ENCODE measurements at regions not wholly inside any gene's neighbourhood (a gene's known extent, or its start where the extent isn't known, plus 50 kb on each side); places are given as distances from the start of the nearest gene placed in this dataset.

DNA sequence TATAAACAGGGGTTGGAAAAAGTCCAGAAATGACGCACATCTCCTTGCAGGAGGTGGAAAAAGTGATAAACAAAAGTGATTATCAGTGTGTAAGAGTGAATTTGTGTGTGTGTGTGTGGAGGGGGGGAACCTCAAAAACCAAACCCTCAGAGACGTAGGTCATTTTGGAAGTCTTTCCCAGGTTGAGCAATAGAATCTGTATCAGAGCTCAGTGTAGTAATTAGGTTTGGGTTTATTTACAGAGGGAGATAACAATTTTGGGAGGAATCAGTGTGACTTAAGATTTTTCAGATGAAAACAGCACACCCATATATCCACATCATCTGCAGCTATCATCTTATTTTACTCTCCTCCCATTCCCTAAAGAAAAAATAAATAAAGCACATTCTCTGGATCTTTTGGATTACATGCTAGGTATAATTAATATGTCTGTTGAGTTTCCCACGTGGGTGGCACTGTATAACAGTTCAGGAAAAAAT is 406.4 kb downstream of the FGF9 start (continued):
- TF ChIP-seq, protein P1, sequence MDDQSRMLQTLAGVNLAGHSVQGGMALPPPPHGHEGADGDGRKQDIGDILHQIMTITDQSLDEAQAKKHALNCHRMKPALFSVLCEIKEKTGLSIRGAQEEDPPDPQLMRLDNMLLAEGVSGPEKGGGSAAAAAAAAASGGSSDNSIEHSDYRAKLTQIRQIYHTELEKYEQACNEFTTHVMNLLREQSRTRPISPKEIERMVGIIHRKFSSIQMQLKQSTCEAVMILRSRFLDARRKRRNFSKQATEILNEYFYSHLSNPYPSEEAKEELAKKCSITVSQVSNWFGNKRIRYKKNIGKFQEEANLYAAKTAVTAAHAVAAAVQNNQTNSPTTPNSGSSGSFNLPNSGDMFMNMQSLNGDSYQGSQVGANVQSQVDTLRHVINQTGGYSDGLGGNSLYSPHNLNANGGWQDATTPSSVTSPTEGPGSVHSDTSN (CRISPR knock-in tag; IDR thresholded peaks at IDR 0.05): no peak
- TF ChIP-seq, protein P2, sequence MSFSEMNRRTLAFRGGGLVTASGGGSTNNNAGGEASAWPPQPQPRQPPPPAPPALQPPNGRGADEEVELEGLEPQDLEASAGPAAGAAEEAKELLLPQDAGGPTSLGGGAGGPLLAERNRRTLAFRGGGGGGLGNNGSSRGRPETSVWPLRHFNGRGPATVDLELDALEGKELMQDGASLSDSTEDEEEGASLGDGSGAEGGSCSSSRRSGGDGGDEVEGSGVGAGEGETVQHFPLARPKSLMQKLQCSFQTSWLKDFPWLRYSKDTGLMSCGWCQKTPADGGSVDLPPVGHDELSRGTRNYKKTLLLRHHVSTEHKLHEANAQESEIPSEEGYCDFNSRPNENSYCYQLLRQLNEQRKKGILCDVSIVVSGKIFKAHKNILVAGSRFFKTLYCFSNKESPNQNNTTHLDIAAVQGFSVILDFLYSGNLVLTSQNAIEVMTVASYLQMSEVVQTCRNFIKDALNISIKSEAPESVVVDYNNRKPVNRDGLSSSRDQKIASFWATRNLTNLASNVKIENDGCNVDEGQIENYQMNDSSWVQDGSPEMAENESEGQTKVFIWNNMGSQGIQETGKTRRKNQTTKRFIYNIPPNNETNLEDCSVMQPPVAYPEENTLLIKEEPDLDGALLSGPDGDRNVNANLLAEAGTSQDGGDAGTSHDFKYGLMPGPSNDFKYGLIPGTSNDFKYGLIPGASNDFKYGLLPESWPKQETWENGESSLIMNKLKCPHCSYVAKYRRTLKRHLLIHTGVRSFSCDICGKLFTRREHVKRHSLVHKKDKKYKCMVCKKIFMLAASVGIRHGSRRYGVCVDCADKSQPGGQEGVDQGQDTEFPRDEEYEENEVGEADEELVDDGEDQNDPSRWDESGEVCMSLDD (tag by site-specific recombination; IDR thresholded peaks at IDR 0.05): 0 out of 2 replicates have a peak, but pooled peaks have one; percentile 43
- TF ChIP-seq ZBTB21 (tag by site-specific recombination; IDR thresholded peaks at IDR 0.05) (0 out of 2 replicates have a peak, but pooled peaks have one; percentile 11), SP7 (tag by site-specific recombination; IDR thresholded peaks at IDR 0.05) (peak; percentile 51; the same call in 1 of the 2 replicates), ZEB2 (tag by site-specific recombination; IDR thresholded peaks at IDR 0.05) (no peak), GLI2 (tag by site-specific recombination; IDR thresholded peaks at IDR 0.05; ENCODE audit: borderline replicate concordance, low read depth) (no peak), ZNF768 (tag by site-specific recombination; IDR thresholded peaks at IDR 0.05) (no peak), ZNF175 (tag by site-specific recombination; IDR thresholded peaks at IDR 0.05) (no peak), HOXC10 (CRISPR knock-in tag; IDR thresholded peaks at IDR 0.05) (no peak), ZBTB20 (tag by site-specific recombination; IDR thresholded peaks at IDR 0.05) (no peak; the same call in 1 of the 2 replicates), ZNF433 (tag by site-specific recombination; IDR thresholded peaks at IDR 0.05; ENCODE audit: low read depth) (no peak), ZNF274 (IDR thresholded peaks at IDR 0.05; ENCODE audit: low read length) (no peak), ZNF274 (tag by site-specific recombination; IDR thresholded peaks at IDR 0.05; ENCODE audit: borderline replicate concordance) (no peak), ZNF223 (tag by site-specific recombination; IDR thresholded peaks at IDR 0.05) (no peak), TCF7L2 (IDR thresholded peaks at IDR 0.05; ENCODE audit: borderline replicate concordance, low read depth, low read length) (no peak), ZBTB1 (tag by site-specific recombination; IDR thresholded peaks at IDR 0.05) (no peak), ZNF549 (tag by site-specific recombination; IDR thresholded peaks at IDR 0.05) (no peak), ZNF530 (tag by site-specific recombination; IDR thresholded peaks at IDR 0.05; ENCODE audit: low read depth) (no peak), FEZF1 (tag by site-specific recombination; IDR thresholded peaks at IDR 0.05) (no peak)
- TF ChIP-seq, protein P3, sequence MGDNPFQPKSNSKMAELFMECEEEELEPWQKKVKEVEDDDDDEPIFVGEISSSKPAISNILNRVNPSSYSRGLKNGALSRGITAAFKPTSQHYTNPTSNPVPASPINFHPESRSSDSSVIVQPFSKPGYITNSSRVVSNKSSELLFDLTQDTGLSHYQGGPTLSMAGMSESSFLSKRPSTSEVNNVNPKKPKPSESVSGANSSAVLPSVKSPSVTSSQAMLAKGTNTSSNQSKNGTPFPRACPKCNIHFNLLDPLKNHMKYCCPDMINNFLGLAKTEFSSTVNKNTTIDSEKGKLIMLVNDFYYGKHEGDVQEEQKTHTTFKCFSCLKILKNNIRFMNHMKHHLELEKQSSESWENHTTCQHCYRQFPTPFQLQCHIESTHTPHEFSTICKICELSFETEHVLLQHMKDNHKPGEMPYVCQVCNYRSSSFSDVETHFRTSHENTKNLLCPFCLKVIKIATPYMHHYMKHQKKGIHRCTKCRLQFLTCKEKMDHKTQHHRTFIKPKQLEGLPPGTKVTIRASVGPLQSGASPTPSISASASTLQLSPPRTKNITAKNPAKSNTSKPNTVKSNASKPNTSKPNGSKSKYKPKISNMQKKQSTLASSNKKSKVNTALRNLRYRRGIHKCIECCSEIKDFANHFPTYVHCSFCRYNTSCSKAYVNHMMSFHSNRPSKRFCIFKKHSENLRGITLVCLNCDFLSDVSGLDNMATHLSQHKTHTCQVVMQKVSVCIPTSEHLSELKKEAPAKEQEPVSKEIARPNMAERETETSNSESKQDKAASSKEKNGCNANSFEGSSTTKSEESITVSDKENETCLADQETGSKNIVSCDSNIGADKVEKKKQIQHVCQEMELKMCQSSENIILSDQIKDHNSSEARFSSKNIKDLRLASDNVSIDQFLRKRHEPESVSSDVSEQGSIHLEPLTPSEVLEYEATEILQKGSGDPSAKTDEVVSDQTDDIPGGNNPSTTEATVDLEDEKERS (tag by site-specific recombination; IDR thresholded peaks at IDR 0.05): no peak
- TF ChIP-seq, protein P4, sequence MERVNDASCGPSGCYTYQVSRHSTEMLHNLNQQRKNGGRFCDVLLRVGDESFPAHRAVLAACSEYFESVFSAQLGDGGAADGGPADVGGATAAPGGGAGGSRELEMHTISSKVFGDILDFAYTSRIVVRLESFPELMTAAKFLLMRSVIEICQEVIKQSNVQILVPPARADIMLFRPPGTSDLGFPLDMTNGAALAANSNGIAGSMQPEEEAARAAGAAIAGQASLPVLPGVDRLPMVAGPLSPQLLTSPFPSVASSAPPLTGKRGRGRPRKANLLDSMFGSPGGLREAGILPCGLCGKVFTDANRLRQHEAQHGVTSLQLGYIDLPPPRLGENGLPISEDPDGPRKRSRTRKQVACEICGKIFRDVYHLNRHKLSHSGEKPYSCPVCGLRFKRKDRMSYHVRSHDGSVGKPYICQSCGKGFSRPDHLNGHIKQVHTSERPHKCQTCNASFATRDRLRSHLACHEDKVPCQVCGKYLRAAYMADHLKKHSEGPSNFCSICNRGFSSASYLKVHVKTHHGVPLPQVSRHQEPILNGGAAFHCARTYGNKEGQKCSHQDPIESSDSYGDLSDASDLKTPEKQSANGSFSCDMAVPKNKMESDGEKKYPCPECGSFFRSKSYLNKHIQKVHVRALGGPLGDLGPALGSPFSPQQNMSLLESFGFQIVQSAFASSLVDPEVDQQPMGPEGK (tag by site-specific recombination; IDR thresholded peaks at IDR 0.05): peak; percentile 42
- TF ChIP-seq, protein P5, sequence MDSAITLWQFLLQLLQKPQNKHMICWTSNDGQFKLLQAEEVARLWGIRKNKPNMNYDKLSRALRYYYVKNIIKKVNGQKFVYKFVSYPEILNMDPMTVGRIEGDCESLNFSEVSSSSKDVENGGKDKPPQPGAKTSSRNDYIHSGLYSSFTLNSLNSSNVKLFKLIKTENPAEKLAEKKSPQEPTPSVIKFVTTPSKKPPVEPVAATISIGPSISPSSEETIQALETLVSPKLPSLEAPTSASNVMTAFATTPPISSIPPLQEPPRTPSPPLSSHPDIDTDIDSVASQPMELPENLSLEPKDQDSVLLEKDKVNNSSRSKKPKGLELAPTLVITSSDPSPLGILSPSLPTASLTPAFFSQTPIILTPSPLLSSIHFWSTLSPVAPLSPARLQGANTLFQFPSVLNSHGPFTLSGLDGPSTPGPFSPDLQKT (IDR thresholded peaks at IDR 0.05; ENCODE audit: borderline replicate concordance, low read depth, low read length): no peak
